GM10266 (cell line): ENCODE measurements at regions not wholly inside any gene's neighbourhood (a gene's known extent, or its start where the extent isn't known, plus 50 kb on each side); places are given as distances from the start of the nearest gene placed in this dataset.
"Not testable (repeated sequence)": the region's sequence is repeated elsewhere in the genome, so short reads cannot be mapped to it uniquely, and the experiment has no call there.

Experiments
- DNase-seq: peaks from one replicate; pipeline ENCODE4 v3.0.0; 2012; ENCODE audit errors: extremely low spot score
- CTCF ChIP-seq: IDR thresholded peaks from 2 replicates; pipeline ENCODE4 v1.5.1; 2012; ENCODE audit warnings: mild to moderate bottlenecking, low read depth; ENCODE audit not compliant: control insufficient read depth, insufficient read depth; ENCODE audit errors: missing control alignments

GRCh38 chr14:22375321-22375930 lies 213.6 kb downstream of the DAD1 start:
- TF ChIP-seq CTCF, result peak; percentile 66
- peak; percentile 22 for DNase-seq

GRCh38 chr14:22370084-22370847 lies 218.8 kb downstream of the DAD1 start:
- DNase-seq, result no peak
- TF ChIP-seq CTCF, result no peak

- DNase-seq, result no peak
- no peak for TF ChIP-seq CTCF
Observed at GRCh38 chr14:22358726-22359125, 230.3 kb downstream of the DAD1 start.

GRCh38 chr14:22349281-22349680 lies 239.7 kb downstream of the DAD1 start:
- not testable (repeated sequence) for DNase-seq

- TF ChIP-seq CTCF, result no peak
- DNase-seq, result no peak
Observed at GRCh38 chr14:22344673-22345072, 244.4 kb downstream of the DAD1 start.

- not testable (repeated sequence) for DNase-seq
Observed at GRCh38 chr14:22344209-22344608, 244.8 kb downstream of the DAD1 start.

GRCh38 chr14:22341049-22341448 lies 248.0 kb downstream of the DAD1 start:
- TF ChIP-seq CTCF, result no peak
- no peak for DNase-seq

GRCh38 chr14:22338917-22339715 lies 249.9 kb downstream of the DAD1 start:
- DNase-seq, result no peak
- TF ChIP-seq CTCF, result no peak
